Spleen (tissue), 7 donors: ENCODE measurements at regions not wholly inside any gene's neighbourhood (a gene's known extent, or its start where the extent isn't known, plus 50 kb on each side); places are given as distances from the start of the nearest gene placed in this dataset.

ENCODE experiments used
- POLR2A ChIP-seq, 3 donors: fragments of 450-650 bp; IDR thresholded peaks; one replicate each; pipeline ENCODE4 v1.5.1; 2017; ENCODE audit warnings: antibody characterized with exemption in 3 of 3, mild to moderate bottlenecking in 1 of 3
- POLR2AphosphoS5 ChIP-seq, 3 donors: sonication (generic); formaldehyde crosslinking; IDR thresholded peaks; one replicate each; pipeline ENCODE4 v1.5.1; 2017; ENCODE audit warnings: antibody characterized with exemption in 3 of 3
- TF ChIP-seq, protein P1 (sequence below), 11 experiments: fragments of 200-600 bp in 7 of 11; fragments of 450-650 bp in 4 of 11; sonication (generic) in 4 of 11; IDR thresholded peaks in 8 of 11; conservative IDR thresholded peaks in 3 of 11; 1 replicate in 7 of 11; 2 replicates in 4 of 11; pipeline versions ENCODE4 v1.4.0 to v1.8.0; 2016 to 2021; ENCODE audit warnings: antibody characterized with exemption in 11 of 11, inconsistent platforms in 4 of 11, mild to moderate bottlenecking in 1 of 11
- donor health status: DM: no; HTN: no; CAD: no; lungs with moderate emphysema.
- donor health status: DM: no; HTN: no; CAD: no.
- donor health status: DM: no; HTN: no; CAD: no.

DNA sequence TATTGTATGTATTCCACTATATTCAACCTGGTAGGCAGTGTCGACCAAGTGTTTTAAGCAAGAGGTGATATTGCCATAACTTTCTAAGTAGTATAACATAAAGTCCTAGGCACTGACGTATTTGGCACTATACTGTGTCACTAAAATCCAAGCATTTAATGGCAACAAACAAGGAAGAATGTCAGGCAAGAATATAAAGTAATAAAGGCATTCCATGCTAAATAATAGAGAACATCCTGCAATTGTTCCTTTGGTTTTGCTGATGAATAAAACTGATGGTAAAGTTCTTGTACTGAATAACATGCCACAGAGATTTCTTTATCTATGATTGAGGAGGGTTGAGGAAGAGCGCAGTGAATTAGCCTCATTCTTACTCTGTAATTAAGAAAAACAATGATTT is 256.9 kb downstream of the HINT1 start:
- TF ChIP-seq, protein P1, sequence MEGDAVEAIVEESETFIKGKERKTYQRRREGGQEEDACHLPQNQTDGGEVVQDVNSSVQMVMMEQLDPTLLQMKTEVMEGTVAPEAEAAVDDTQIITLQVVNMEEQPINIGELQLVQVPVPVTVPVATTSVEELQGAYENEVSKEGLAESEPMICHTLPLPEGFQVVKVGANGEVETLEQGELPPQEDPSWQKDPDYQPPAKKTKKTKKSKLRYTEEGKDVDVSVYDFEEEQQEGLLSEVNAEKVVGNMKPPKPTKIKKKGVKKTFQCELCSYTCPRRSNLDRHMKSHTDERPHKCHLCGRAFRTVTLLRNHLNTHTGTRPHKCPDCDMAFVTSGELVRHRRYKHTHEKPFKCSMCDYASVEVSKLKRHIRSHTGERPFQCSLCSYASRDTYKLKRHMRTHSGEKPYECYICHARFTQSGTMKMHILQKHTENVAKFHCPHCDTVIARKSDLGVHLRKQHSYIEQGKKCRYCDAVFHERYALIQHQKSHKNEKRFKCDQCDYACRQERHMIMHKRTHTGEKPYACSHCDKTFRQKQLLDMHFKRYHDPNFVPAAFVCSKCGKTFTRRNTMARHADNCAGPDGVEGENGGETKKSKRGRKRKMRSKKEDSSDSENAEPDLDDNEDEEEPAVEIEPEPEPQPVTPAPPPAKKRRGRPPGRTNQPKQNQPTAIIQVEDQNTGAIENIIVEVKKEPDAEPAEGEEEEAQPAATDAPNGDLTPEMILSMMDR (IDR thresholded peaks at IDR 0.05 in 8 of 11, conservative IDR thresholded peaks at IDR 0.05 in 3 of 11) = no peak
- no peak for TF ChIP-seq POLR2A (IDR thresholded peaks at IDR 0.05)
- TF ChIP-seq POLR2AphosphoS5 (IDR thresholded peaks at IDR 0.05) = no peak
